HEK293 (cell line): ENCODE measurements at regions not wholly inside any gene's neighbourhood (a gene's known extent, or its start where the extent isn't known, plus 50 kb on each side); places are given as distances from the start of the nearest gene placed in this dataset.

Experiments
- CTCF ChIA-PET: fragments of 350-600 bp; formaldehyde crosslinking; extraction: SDS; loops from one replicate; lab custom pipeline; 2021; ENCODE audit warnings: antibody characterized with exemption; lab: Yijun Ruan, JAX
- POLR2A ChIA-PET: fragments of 300-600 bp; formaldehyde crosslinking; extraction: SDS; loops from one replicate; lab custom pipeline; 2020; ENCODE audit warnings: antibody characterized with exemption, inconsistent platforms; lab: Yijun Ruan, JAX
- H3K27ac ChIP-seq: fragments of 200-500 bp; sonication (Bioruptor generic); 2 replicates; pipeline ENCODE4 v1.5.1; 2014; ENCODE audit warnings: low read depth, low read length, control low read depth, inconsistent platforms; ENCODE audit errors: extremely low read depth
- H3K36me3 ChIP-seq, 2 experiments: fragments of 200-500 bp in 1 of 2; sonication (Bioruptor generic) in 1 of 2; 1 replicate in 1 of 2; 2 replicates in 1 of 2; pipeline ENCODE4 v1.5.1; 2014 to 2017; ENCODE audit warnings: inconsistent platforms in 2 of 2, low read length in 2 of 2; ENCODE audit not compliant: control insufficient read depth in 2 of 2, insufficient read depth in 1 of 2
- H3K4me1 ChIP-seq: fragments of 200-500 bp; sonication (Bioruptor generic); 2 replicates; pipeline ENCODE4 v1.5.1; 2014; ENCODE audit warnings: mild to moderate bottlenecking, low read length, inconsistent platforms; ENCODE audit not compliant: control insufficient read depth, insufficient read depth
- H3K4me3 ChIP-seq: 2 replicates; pipeline ENCODE4 v1.5.1; 2011; ENCODE audit warnings: low read depth, mild to moderate bottlenecking, control low read depth, low read length, moderate library complexity
- H3K9me3 ChIP-seq: fragments of 200-500 bp; sonication (Bioruptor generic); 2 replicates; pipeline ENCODE4 v1.5.1; 2014; ENCODE audit warnings: low read depth, low read length, inconsistent platforms; ENCODE audit not compliant: control insufficient read depth, insufficient read depth
- BCL11A ChIP-seq: fragments of 450-650 bp; formaldehyde crosslinking; IDR thresholded peaks from 2 replicates; pipeline ENCODE4 v1.5.1; 2016; ENCODE audit warnings: low read depth, missing biosample characterization, missing genetic modification characterization
- BCL11B ChIP-seq: fragments of 450-650 bp; formaldehyde crosslinking; IDR thresholded peaks from 2 replicates; pipeline ENCODE4 v1.5.1; 2016; ENCODE audit warnings: low read depth, missing biosample characterization, missing genetic modification characterization
- BCL6B ChIP-seq: fragments of 450-650 bp; formaldehyde crosslinking; IDR thresholded peaks from 2 replicates; pipeline ENCODE4 v1.5.1; 2017; ENCODE audit warnings: missing biosample characterization, missing genetic modification characterization
- IKZF3 ChIP-seq: fragments of 450-650 bp; IDR thresholded peaks from 2 replicates; pipeline ENCODE4 v1.5.0; 2018; ENCODE audit warnings: missing biosample characterization, mild to moderate bottlenecking, missing genetic modification characterization, moderate library complexity
- KLF10 ChIP-seq: fragments of 450-650 bp; IDR thresholded peaks from 2 replicates; pipeline ENCODE4 v1.5.1; 2018; ENCODE audit warnings: missing biosample characterization, mild to moderate bottlenecking, missing genetic modification characterization
- SCRT2 ChIP-seq: fragments of 450-650 bp; formaldehyde crosslinking; IDR thresholded peaks from 2 replicates; pipeline ENCODE4 v1.5.1; 2016; ENCODE audit warnings: missing biosample characterization, missing genetic modification characterization
- SP7 ChIP-seq: fragments of 450-650 bp; formaldehyde crosslinking; IDR thresholded peaks from 2 replicates; pipeline ENCODE4 v1.5.1; 2016; ENCODE audit warnings: missing biosample characterization, missing genetic modification characterization
- ZBTB11 ChIP-seq: fragments of 450-650 bp; formaldehyde crosslinking; conservative IDR thresholded peaks from 2 replicates; pipeline ENCODE4 v1.5.1; 2016; ENCODE audit warnings: low read depth, missing biosample characterization, missing genetic modification characterization
- ZBTB6 ChIP-seq: fragments of 450-650 bp; formaldehyde crosslinking; IDR thresholded peaks from 2 replicates; pipeline ENCODE4 v1.5.1; 2017; ENCODE audit warnings: missing biosample characterization, missing genetic modification characterization
- ZBTB8A ChIP-seq: fragments of 450-650 bp; formaldehyde crosslinking; IDR thresholded peaks from 2 replicates; pipeline ENCODE4 v1.5.1; 2016; ENCODE audit warnings: missing biosample characterization, missing genetic modification characterization
- ZFP69B ChIP-seq: fragments of 450-650 bp; formaldehyde crosslinking; IDR thresholded peaks from 2 replicates; pipeline ENCODE4 v1.5.1; 2016; ENCODE audit warnings: missing biosample characterization, missing genetic modification characterization
- ZNF114 ChIP-seq: fragments of 450-650 bp; formaldehyde crosslinking; IDR thresholded peaks from 2 replicates; pipeline ENCODE4 v1.5.0; 2017; ENCODE audit warnings: missing biosample characterization, missing genetic modification characterization
- ZNF202 ChIP-seq: fragments of 450-650 bp; formaldehyde crosslinking; IDR thresholded peaks from 2 replicates; pipeline ENCODE4 v1.5.1; 2016; ENCODE audit warnings: missing biosample characterization, missing genetic modification characterization, borderline replicate concordance
- ZNF211 ChIP-seq: fragments of 450-650 bp; formaldehyde crosslinking; IDR thresholded peaks from 2 replicates; pipeline ENCODE4 v1.5.1; 2016; ENCODE audit warnings: low read depth, missing biosample characterization, missing genetic modification characterization
- ZNF221 ChIP-seq: fragments of 450-650 bp; formaldehyde crosslinking; IDR thresholded peaks from 2 replicates; pipeline ENCODE4 v1.5.1; 2017; ENCODE audit warnings: missing biosample characterization, missing genetic modification characterization, borderline replicate concordance
- ZNF302 ChIP-seq: fragments of 450-650 bp; formaldehyde crosslinking; IDR thresholded peaks from 2 replicates; pipeline ENCODE4 v1.5.1; 2016; ENCODE audit warnings: missing biosample characterization, missing genetic modification characterization, low read depth
- ZNF311 ChIP-seq: fragments of 450-650 bp; formaldehyde crosslinking; IDR thresholded peaks from 2 replicates; pipeline ENCODE4 v1.5.1; 2017; ENCODE audit warnings: missing biosample characterization, missing genetic modification characterization, borderline replicate concordance
- ZNF324 ChIP-seq: fragments of 450-650 bp; formaldehyde crosslinking; IDR thresholded peaks from 2 replicates; pipeline ENCODE4 v1.5.1; 2016; ENCODE audit warnings: missing biosample characterization, missing genetic modification characterization
- ZNF37A ChIP-seq: fragments of 450-650 bp; IDR thresholded peaks from 2 replicates; pipeline ENCODE4 v1.5.1; 2018; ENCODE audit warnings: missing biosample characterization, missing genetic modification characterization
- ZNF433 ChIP-seq: fragments of 450-650 bp; formaldehyde crosslinking; IDR thresholded peaks from 2 replicates; pipeline ENCODE4 v1.5.1; 2016; ENCODE audit warnings: missing biosample characterization, missing genetic modification characterization, low read depth
- ZNF48 ChIP-seq: fragments of 450-650 bp; formaldehyde crosslinking; IDR thresholded peaks from 2 replicates; pipeline ENCODE4 v1.5.1; 2016; ENCODE audit warnings: missing biosample characterization, missing genetic modification characterization
- ZNF571 ChIP-seq: fragments of 450-650 bp; formaldehyde crosslinking; IDR thresholded peaks from 2 replicates; pipeline ENCODE4 v1.5.0; 2017; ENCODE audit warnings: missing biosample characterization, missing genetic modification characterization
- ZNF629 ChIP-seq: fragments of 450-650 bp; formaldehyde crosslinking; IDR thresholded peaks from 2 replicates; pipeline ENCODE4 v1.5.1; 2017; ENCODE audit warnings: missing biosample characterization, missing genetic modification characterization
- ZNF660 ChIP-seq: fragments of 450-650 bp; IDR thresholded peaks from 2 replicates; pipeline ENCODE4 v1.5.1; 2018; ENCODE audit warnings: missing biosample characterization, mild to moderate bottlenecking, missing genetic modification characterization
- TF ChIP-seq, protein P1 (sequence below): fragments of 450-650 bp; formaldehyde crosslinking; IDR thresholded peaks from 2 replicates; pipeline ENCODE4 v1.5.1; 2016; ENCODE audit warnings: missing biosample characterization, missing genetic modification characterization

DNA sequence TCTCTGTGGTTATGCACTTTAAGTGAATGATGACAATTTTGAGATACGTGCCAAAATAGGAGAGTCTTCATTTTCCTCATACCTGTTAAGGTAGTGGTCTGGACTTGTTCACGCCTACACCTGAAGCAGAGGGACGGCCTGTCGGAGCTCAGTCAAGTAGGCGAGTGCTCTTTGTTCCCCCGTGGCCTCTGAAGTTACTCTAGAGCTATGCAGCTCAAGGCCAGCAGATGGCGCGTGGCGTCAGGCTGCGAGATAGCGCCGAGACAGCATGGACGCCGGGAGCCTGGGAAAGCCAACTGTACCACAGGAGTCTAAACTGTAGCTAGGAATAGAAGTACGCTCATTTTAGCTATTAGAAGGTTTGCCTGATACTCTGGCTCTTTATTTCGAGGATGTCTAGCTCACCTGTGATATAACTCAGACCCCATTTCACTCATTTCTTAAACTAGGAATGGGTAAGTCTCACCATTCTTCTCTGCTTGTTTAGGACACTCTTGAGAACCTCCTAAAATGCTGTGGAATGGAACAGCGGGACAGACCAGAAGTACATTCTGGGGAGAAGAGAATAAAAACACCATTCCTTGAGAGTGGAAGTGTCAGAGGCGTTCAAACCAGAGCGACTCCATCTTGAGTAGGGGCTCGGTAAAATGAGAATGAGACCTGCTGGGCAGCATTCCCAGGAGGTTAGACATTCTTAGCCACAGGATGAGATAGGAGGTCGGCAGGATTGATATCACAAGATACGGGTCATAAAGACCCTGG is 267.4 kb upstream of the HMGA2 start (continued):
- TF ChIP-seq ZNF324 (tag by site-specific recombination) (0 out of 2 replicates have a peak, but pooled peaks have one; percentile 33), ZBTB8A (tag by site-specific recombination) (peak; percentile 14; the same call in 1 of the 2 replicates), ZNF37A (tag by site-specific recombination) (no peak), ZBTB6 (tag by site-specific recombination) (peak; percentile 18; the same call in 1 of the 2 replicates), ZNF660 (tag by site-specific recombination) (0 out of 2 replicates have a peak, but pooled peaks have one; percentile 30)

- ChIA-PET POLR2A (no interaction called here), CTCF (interaction anchor here (0.6 to 2.1 kb wide), 33 partner anchors 9 to 545 kb away, joined by 3 to 36 read pairs (median 5); no protein-coding TSS in a partner anchor)
- no peaks in the 10 kb centered on the region for H3K4me1 ChIP-seq
- H3K36me3 ChIP-seq: no peaks in the 10 kb centered on the region
- H3K4me3 ChIP-seq: no peak overlapping the region
- no peaks in the 10 kb centered on the region for H3K9me3 ChIP-seq
- no peak overlapping the region for H3K27ac ChIP-seq
- TF ChIP-seq ZNF211 (tag by site-specific recombination): no peak
- 0 out of 2 replicates have a peak, but pooled peaks have one; percentile 56 for TF ChIP-seq BCL6B
- TF ChIP-seq ZNF114 (tag by site-specific recombination): no peak
- TF ChIP-seq SCRT2 (tag by site-specific recombination): no peak
Observed at GRCh38 chr12:65557438-65558181, 266.7 kb upstream of the HMGA2 start.

DNA sequence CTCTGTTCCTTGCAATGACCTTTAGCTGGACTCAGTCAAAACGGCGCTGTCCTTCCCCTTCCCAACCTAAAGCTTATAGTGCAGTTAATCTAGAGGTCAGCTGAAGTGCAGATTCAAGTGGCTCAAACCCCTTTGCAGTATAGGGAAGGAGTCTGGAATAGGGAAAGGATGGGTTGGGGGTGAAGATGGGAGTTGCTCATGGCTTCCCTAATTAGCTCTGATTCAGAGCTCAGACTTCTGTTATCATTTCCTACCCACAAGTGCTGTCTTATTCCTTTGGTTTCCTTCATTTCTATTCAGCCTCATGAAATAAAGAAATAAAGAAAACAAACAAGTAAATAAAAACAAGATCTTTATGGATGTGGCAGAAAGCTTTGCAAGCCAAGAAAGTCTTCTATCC is 264.0 kb upstream of the HMGA2 start:
- Histone ChIP-seq H3K36me3 (no peaks in the 10 kb centered on the region), H3K4me3 (no peak overlapping the region), H3K27ac (no peak overlapping the region), H3K9me3 (no peaks in the 10 kb centered on the region), H3K4me1 (no peaks in the 10 kb centered on the region)
- ChIA-PET CTCF (interaction anchor here (0.7 to 2.2 kb wide), 3 partner anchors 42 to 139 kb away, joined by 3 to 8 read pairs (median 3); no protein-coding TSS in a partner anchor), POLR2A (no interaction called here)
- TF ChIP-seq ZNF202 (tag by site-specific recombination) (no peak), BCL11B (tag by site-specific recombination) (no peak), ZNF571 (tag by site-specific recombination) (no peak), ZNF302 (no peak), ZNF433 (no peak), ZFP69B (tag by site-specific recombination) (no peak), ZNF48 (tag by site-specific recombination) (no peak), ZBTB11 (tag by site-specific recombination) (no peak), ZNF629 (tag by site-specific recombination) (no peak), SP7 (tag by site-specific recombination) (no peak), IKZF3 (no peak), ZNF311 (tag by site-specific recombination) (no peak), BCL11A (tag by site-specific recombination) (no peak), ZNF221 (tag by site-specific recombination) (no peak), KLF10 (no peak)
- TF ChIP-seq, protein P1, sequence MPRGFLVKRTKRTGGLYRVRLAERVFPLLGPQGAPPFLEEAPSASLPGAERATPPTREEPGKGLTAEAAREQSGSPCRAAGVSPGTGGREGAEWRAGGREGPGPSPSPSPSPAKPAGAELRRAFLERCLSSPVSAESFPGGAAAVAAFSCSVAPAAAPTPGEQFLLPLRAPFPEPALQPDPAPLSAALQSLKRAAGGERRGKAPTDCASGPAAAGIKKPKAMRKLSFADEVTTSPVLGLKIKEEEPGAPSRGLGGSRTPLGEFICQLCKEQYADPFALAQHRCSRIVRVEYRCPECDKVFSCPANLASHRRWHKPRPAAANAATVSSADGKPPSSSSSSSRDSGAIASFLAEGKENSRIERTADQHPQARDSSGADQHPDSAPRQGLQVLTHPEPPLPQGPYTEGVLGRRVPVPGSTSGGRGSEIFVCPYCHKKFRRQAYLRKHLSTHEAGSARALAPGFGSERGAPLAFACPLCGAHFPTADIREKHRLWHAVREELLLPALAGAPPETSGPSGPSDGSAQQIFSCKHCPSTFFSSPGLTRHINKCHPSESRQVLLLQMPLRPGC: no peak
